HPDE6-E6E7 (cell line): ENCODE measurements at regions not wholly inside any gene's neighbourhood (a gene's known extent, or its start where the extent isn't known, plus 50 kb on each side); places are given as distances from the start of the nearest gene placed in this dataset.
"Not testable (repeated sequence)": the region's sequence is repeated elsewhere in the genome, so short reads cannot be mapped to it uniquely, and the experiment has no call there.

Experiments used
- DNase-seq: peaks from one replicate; pipeline ENCODE4 v3.0.0; 2011; ENCODE audit warnings: missing footprints; ENCODE audit errors: extremely low spot score

DNA sequence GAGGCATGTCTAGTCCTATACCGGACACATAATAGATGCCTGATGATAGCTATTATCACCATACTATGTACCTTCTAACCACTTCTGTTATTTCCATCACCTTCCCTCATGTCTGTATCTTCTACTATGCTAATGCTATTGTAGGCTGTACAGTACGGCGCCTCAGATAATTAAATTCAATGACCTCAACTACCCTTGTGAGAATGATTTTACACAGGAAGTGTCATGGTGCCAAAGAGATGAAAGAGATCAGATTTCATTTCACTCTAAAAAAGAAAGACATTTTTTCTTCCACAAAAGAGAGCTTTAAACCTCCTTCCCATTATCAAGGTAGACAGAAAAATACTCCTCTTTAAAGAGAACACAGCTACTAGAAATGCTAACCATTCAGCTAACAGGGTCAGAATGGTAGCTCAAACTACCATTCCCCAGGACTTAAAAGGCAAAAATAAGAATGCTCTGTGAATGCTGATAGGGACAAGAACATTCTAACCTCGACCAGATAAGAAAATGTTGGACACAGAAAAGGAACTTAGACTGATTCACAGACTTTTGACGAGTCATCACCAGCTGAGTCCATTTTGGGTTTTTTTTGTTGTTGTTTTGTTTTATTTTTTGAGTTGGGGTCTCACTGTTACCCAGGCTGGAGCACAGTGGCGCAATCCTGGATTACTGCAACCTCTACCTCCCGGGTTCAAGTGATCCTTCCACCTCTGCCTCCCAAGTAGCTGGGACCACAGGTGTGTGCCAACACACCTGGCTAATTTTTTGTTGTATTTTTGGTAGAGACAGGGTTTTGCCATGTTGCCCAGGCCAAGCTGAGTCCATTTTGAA is 99.2 kb upstream of the RAPGEF2 start:
- no peak for DNase-seq

DNA sequence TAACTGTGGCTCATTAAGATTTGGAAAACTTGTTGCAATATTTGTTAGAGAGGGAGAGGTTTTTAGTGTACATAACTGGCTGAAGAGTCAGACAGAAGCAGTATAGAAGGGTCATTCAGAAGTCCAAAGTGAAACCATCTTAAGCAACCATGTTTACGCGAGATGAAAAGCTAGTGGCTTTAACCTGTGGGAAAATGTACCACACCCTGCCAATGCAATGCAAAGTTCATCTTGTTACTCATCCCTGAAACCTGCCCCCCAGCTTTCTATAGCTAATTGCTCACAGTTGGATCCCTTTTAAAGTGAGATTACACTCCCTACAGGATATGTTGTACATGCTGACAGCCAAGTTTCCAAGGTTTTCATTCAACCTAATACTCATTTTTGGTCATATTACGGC is 96.7 kb upstream of the RAPGEF2 start:
- DNase-seq, result peak; percentile 69

DNA sequence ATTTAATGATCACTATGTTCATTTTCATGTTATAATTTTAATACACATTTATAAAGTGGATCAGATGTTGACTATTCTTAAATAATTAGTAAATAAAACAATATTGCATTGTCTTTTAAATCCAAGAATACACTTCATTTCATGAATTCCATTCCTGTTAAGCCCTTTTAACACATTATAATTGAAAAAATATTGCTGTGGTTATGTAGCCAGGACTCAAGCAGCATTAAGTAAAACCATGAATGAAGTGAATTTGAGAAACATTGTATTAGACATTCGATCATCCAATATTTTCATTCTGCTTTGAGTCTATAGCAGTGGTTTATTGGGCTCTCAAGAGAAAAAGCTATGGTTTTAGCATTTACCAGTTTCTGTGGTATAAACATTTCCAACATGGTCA is 94.2 kb upstream of the RAPGEF2 start:
- DNase-seq, result no peak

DNA sequence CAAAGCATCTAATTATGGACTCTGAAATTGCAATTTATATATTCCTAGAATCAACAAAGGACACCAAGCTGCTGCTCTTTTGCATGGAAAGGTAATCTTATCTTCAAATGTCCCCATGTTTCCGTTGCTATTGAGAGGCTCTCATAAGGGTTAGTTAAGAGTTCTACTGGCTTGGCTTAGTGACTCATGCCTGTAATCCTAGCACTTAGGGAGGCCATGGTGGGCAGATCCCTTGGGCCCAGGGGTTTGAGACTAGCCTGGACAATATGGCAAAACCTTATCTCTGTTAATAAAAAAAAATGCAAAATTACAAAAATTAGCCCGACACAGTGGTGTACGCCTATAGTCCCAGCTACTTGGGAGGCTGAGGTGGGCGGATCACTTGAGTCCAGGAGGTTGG is 93.4 kb upstream of the RAPGEF2 start:
- DNase-seq, result no peak

DNA sequence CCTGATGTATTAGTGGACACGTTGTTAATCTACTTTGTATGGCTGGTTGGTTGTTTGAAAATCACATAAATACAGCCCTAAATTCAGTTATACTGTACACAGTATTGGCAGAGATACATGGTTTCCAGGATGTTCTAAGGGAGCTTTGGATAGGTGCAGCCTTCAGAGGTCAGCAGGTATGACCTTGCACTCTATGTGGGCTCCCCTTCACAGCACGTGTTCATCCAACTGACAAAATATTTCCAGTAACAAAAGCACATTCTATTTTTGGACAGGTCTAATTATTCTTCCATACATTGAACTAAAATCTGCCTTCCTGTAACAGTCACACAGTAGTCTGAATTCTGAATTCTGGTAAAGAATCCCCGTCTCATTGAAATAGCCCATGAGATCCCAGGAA is 92.8 kb upstream of the RAPGEF2 start:
- DNase-seq, result no peak

DNA sequence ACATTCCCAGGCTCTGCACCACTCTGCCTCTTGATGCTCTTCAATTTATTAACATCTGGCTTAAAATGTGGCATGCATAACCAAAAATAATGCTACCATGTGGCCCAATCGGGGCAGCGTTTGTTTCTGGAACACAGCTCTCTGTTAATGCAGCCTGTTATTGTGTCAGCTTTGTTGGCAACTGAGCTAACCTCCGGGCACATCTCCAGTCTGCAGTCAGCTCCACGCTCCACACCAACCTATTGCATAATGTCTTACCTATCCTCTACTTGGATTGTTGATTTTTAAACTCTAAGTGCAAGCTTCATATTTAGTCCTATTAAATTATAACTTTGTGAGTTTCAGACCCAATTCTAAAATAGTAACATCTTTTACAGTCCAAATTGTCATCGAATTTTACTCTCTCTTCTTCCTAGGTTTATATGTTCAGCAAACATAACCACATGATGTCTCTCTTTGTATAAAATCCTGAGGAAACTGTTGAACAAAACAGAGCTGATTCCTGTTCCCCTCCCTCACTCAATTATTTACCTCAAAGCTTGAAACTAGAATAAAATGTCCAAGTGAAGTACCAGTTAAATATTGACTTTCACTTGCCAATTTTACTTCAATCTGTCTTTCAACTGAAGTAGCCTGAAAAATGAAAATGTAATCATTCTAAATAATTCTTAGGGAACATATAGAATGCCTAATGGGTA is 92.2 kb upstream of the RAPGEF2 start:
- DNase-seq, result no peak

DNA sequence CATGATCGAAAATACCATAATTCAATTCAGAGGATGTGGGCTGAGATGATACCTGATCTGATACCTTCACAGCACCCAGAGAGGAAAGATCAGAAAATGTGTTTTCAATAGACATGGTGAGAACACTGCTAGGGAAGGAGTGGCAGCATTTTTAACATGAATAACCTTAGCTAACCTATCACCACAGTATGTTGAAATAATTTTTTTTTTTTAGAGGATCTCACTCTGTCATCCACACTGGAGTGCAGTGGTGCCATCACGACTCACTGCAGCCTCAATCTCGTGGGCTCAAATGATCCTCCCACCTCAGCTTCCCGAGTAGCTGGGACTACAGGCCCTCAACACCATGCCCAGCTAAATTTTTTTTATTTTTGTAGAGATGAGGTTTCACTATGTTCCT is 90.5 kb upstream of the RAPGEF2 start:
- no peak for DNase-seq

DNA sequence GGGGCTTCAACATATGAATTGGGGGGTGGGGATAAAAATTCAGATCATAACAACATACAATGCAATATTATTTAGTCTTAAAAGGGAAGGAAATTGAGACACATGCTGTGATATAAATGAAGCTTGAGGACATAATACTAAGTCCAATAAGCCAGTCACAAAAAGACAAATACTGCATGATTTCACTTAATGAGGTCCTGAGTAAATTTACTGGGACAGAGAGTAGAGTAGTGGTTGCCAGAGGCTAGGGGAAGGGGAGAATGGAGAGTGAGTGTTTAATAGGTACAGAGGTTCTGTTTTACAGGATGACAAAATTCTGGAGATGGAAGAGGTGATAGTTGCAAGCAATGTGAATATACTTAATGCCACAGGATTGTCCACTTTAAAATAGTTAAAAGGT is 89.2 kb upstream of the RAPGEF2 start:
- DNase-seq, result no peak

DNA sequence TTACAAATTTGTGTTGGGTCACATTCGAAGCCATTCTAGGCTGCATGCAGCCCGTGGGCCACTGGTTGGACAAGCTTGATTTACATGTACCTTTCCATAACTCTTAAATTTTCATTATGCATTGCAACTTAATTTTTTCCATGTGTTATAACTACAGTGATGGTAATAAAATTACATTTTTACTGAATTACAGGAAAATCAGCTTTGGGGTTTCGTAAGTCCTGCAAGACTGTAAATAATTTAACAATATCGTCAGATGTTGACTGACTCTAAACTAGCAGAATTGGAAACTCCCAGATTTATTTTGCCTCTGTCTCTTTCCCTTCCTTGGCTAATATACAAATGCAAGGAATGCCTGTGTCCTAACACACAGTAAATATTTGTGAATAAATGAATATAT is 88.0 kb upstream of the RAPGEF2 start:
- DNase-seq, result no peak

DNA sequence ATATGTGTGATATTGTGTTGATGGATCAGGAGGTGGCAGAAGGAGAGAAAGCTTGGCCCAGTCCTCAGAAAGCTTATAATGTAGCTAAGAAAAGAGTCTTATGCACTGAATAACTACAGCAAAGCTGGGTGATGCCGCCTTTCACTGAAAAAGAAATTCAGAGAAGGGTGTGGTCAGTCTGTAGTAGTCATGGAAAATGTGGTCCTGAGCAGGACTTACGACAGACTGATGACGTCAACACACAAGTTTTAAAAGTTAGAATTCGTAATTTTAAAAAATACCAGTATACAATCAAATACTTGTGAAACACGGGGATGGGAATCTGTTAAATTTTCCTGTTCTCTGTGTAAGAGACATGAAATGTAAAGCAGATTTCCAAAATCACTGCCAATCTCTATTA is 87.0 kb upstream of the RAPGEF2 start:
- no peak for DNase-seq

DNA sequence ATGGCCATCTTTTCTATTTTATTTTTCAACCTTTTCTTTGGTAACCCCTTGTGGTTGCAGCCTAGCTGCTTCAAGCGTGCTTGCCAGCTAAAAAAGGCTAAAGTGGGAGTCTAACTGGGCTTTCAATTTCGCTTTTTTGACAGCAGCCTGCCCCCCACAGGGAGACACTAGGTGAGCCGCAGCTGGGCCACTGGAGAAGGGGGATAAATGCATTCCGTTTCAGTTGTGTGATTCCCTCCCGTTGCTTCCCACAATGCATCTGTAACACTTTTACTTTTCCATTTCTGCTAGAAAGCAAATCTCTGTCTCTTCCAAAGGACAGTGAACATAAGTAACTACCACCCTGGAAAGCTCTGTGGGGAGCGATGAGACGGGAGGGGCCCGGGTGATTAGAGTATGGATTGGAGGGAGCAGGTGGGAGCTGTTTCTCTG is 86.3 kb upstream of the RAPGEF2 start:
- DNase-seq, result no peak

DNA sequence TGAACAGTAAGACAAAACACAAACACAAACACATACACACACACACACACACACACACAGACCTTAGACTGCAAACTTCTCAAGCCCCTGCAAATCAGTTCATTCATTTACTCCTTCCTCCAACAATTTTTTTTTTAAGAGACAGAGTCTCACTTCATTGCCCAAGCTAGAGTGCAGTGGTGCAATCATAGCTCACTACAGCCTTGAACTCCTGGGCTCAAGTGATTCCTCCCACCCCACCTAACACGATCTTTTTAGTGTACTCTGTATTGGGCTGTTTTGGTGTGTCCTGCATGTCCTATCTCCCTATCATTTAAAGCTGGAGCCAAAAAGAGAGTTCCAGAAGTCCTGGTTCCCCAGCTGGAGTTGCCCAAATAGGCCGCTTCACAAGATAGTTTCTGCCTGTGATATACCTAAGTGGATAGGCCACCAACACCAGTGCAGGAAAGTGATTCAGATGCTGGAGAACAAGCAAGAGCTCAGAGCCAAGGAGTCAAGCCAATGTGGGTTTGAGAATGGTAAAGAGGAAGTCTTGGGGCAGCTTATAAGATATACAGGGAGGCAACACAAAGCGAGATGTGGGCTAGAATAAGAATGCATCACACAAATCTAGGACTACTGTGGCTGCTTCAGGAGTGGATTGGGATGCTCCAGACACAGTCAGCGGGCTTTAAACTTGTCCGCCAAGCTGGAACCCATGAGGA is 85.4 kb upstream of the RAPGEF2 start:
- DNase-seq, result no peak

DNA sequence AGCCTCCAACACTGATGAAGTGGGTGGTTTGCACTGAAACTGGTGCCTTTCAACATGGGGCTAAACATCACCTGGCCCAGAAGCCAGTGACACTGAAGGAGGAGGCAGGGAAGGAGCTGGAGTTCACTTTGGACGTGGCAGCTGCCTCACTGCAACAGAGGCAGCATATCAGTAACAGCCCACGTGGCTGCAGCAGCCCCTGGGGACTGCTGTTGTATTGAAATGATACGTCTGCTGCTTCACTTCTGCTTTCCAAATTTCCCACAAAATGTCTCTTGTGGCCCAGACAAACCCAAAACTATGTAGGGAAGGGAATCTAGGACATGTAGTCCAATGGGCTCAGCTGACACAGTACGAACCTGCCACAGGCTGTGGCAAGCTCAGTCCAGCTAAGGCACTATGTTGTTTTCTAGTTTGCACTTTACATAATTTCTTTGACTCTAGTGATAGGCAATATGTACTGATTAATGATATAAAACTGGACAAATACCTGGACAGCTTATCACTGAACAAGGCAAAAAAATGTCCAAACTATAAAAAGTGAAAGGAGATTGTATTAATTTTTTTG is 84.7 kb upstream of the RAPGEF2 start:
- no peak for DNase-seq

DNA sequence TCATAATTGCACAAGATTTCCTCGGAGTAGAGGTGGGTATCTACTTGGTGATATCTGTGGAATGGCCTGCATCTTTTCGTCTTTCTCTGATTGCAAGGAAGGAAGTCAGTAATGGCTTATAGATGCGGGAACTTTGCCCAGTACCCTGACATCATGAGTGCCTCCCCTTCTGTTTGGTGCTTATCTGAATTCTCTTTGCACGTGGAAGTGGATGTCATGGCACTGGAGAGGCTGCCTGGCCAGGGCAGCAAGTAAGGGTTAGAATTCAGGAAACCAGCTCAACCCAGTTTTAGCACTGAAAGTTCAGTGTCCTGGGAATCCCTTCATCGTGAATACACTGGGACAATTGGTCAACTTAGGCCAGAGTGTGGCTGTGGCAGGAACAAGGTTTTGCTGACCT is 83.5 kb upstream of the RAPGEF2 start:
- DNase-seq, result no peak

DNA sequence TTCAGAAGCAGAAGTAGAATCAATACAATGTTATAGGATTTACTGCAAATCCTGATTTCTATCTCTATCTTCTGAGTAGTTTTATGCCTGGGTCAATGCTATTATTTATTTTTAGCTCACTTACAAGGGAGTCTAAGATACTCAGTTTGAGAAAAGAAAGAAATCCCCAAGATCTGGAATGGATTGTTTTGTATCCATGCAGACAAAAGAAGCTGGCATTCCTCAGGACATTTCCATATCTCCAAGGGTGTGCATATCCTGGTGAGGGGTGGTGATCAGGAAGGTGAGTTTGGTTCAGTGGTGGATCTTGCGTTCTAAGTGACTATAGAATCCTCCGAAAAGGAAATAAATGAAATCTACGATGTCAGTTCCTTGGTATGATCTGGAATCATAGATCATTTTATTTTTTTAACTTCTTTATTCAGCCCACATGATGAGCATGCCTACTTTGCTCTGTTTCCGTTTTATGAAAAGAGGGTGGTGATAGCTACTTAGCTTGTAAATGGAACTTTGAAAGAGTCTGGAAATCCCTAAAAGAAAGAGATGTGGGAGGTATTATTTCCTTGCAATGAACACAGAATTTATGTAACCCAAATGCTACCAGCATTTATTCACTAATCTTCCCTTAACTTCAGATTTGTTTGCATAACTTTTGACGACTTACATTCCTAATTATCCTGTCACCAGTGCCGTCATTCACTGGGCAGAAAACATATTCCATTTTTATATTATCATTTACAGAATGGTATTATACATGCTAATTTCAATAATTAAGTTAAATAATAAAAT is 81.1 kb upstream of the RAPGEF2 start:
- DNase-seq, result no peak

DNA sequence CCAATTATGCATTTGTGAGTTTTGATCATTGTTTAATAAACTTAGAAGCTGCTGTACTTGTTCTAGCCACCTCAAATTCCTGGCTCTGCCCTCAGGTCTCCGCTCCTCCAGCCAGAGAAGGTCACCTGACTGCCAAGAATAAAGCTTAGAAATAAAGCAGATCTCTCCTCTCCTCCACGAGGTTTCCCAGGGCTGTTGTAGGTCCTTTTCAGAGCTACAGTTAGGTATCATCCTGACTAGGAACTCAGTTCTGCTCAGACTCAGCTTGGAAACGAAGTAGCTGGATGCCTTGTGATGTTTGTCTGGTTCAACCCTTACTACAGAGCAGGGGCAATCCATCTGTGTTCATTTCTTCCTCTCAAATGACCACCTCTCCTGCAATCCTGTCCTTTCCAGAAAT is 79.1 kb upstream of the RAPGEF2 start:
- DNase-seq, result no peak

DNA sequence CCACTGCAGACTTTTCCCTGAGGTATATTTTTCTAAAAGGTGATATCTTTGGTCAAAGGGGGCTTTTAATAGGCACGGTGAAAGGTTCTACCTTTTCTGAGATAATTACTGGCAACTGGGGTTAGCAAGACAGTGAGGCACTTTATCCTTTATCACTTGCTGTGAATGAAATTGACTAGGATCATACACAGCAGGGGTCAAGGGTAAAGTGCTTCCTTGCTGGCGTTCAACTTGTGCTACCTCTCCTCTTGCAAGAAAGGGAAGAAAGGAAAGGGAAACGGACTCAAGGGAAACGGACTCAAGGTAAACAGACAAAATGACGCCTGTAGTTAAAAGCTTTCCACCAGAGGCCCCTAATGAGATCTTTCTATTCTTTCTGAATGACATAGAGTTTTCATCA is 78.6 kb upstream of the RAPGEF2 start:
- no peak for DNase-seq

DNA sequence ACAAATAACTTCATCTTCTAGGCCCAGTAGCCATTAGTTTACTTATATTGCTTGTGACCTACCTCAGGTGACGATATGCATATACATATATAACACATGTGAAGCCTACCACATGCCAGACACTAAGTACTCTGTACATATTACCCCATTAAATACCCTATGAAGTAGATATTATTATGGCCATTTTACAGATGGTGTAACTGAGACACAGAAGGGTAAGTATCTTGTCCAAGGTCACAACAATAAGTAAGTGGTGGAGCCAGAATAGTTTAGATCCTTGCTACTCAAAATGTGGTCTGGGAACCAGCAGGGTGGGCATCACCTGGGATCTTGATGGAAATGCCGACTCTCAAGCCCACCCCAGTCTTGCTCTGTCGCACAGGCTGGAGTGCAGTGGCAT is 78.1 kb upstream of the RAPGEF2 start:
- DNase-seq, result no peak

DNA sequence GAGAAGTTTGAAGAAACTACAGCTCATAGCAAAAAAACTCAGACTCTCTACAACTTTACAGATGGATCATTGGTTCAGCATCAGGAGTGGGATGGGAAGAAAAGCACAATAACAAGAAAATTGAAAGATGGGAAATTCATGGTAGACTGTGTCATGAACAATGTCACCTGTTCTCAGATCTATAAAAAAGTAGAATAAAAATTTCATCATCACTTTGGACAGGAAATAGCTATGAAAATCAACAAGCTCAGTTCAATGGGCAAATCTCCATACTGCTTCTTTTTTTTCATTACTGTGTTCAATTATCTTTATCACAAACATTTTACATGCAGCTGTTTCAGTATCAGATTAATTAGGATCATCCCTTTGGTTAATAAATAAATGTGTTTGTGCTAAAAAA is 76.5 kb upstream of the RAPGEF2 start:
- no peak for DNase-seq

DNA sequence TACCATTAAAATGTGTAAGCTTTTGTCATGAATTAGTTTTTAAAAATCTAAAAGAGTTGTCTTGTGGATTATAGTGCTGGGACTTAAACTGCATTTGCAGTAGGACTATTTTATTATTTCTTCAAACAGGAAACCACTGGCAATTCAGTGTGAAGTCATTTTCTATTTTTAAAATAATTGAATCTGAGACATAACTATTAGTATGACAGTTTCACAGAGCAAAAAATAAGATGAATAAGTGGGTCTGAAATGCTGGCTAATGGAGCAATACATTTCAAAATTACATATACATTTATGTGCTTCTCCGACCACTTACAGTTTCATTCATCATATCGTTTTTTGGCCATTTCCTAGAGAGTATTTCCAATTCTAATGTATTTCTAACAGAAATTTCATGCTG is 75.3 kb upstream of the RAPGEF2 start:
- no peak for DNase-seq

DNA sequence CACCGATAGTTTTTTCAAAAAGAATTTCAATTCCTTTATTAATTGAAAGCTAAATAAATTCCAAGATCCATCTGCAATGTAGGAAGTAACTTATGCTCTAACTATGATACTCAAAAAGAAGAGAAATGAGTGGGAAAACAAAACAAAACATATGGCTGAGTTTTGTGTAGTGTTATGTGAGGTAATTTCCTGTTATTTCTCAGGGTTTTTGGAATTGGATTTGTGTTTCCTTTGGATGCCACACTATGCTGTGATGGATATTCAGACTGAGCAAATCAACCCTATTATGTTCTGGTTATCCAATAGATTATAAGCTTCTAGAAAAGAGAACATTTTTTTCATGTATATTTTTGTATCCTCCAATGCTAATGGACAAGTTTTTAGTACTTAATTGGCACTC is 73.4 kb upstream of the RAPGEF2 start:
- no peak for DNase-seq

DNA sequence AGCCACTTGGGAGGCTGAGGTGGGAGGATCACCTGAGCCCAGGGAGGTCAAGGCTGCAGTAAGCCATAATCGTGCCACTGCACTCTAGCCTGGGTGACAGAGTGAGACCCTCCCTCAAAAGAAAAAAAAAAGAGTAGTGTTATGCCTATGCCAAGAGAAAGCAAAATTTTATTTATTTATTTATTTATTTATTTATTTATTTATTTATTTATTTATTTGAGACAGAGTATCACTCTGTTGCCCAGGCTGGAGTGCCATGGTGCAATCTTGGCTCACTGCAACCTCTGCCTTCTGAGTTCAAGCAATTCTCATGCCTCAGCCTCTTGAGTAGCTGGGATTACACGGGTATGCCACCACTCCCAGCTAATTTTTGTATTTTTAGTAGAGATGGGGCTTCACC is 72.6 kb upstream of the RAPGEF2 start:
- DNase-seq, result not testable (repeated sequence)
